ENCODE measurements at regions not wholly inside any gene's neighbourhood (a gene's known extent, or its start where the extent isn't known, plus 50 kb on each side); places are given as distances from the start of the nearest gene placed in this dataset.

- H3K27me3 ChIP-seq (ENCODE audit: insufficient read depth, poor library complexity, severe bottlenecking): no peaks in the 10 kb centered on the region
- H3K4me3 ChIP-seq (ENCODE audit: severe bottlenecking): no peak overlapping the region
- H3K4me1 ChIP-seq (ENCODE audit: insufficient read depth, poor library complexity, severe bottlenecking): no peaks in the 10 kb centered on the region
- H3K36me3 ChIP-seq (ENCODE audit: low read depth): no peaks in the 10 kb centered on the region
- H3K9me3 ChIP-seq (ENCODE audit: severe bottlenecking): no peaks in the 10 kb centered on the region
- DNase-seq (ENCODE audit: low spot score) (no peak), ATAC-seq (ENCODE audit: low read depth) (no peak)
- TF ChIP-seq CTCF (IDR thresholded peaks at IDR 0.05; ENCODE audit: poor library complexity, severe bottlenecking): peak; percentile 25
- no peak overlapping the region for H3K27ac ChIP-seq (ENCODE audit: poor library complexity, severe bottlenecking)
These were observed 636.1 kb upstream of the KLF4 start for GRCh38 chr9:108125625-108126024.

- no peaks in the 10 kb centered on the region for H3K36me3 ChIP-seq (ENCODE audit: low read depth)
- TF ChIP-seq CTCF (IDR thresholded peaks at IDR 0.05; ENCODE audit: poor library complexity, severe bottlenecking): no peak
- no peaks in the 10 kb centered on the region for H3K4me1 ChIP-seq (ENCODE audit: insufficient read depth, poor library complexity, severe bottlenecking)
- no peak for DNase-seq (ENCODE audit: low spot score)
- no peak overlapping the region for H3K4me3 ChIP-seq (ENCODE audit: severe bottlenecking)
- no peaks in the 10 kb centered on the region for H3K27me3 ChIP-seq (ENCODE audit: insufficient read depth, poor library complexity, severe bottlenecking)
- H3K9me3 ChIP-seq (ENCODE audit: severe bottlenecking): no peaks in the 10 kb centered on the region
- no peak overlapping the region for H3K27ac ChIP-seq (ENCODE audit: poor library complexity, severe bottlenecking)
- no peak for ATAC-seq (ENCODE audit: low read depth)
These were observed 630.1 kb upstream of the KLF4 start for GRCh38 chr9:108119530-108120113.

GRCh38 chr9:108117795-108118194 is 628.2 kb upstream of the KLF4 start:
- no peaks in the 10 kb centered on the region for H3K27me3 ChIP-seq (ENCODE audit: insufficient read depth, poor library complexity, severe bottlenecking)
- no peaks in the 10 kb centered on the region for H3K36me3 ChIP-seq (ENCODE audit: low read depth)
- no peaks in the 10 kb centered on the region for H3K4me1 ChIP-seq (ENCODE audit: insufficient read depth, poor library complexity, severe bottlenecking)
- DNase-seq (ENCODE audit: low spot score): no peak
- no peaks in the 10 kb centered on the region for H3K9me3 ChIP-seq (ENCODE audit: severe bottlenecking)
- TF ChIP-seq CTCF (IDR thresholded peaks at IDR 0.05; ENCODE audit: poor library complexity, severe bottlenecking): no peak
- no peak overlapping the region for H3K27ac ChIP-seq (ENCODE audit: poor library complexity, severe bottlenecking)
- no peak for ATAC-seq (ENCODE audit: low read depth)
- H3K4me3 ChIP-seq (ENCODE audit: severe bottlenecking): no peak overlapping the region

DNA sequence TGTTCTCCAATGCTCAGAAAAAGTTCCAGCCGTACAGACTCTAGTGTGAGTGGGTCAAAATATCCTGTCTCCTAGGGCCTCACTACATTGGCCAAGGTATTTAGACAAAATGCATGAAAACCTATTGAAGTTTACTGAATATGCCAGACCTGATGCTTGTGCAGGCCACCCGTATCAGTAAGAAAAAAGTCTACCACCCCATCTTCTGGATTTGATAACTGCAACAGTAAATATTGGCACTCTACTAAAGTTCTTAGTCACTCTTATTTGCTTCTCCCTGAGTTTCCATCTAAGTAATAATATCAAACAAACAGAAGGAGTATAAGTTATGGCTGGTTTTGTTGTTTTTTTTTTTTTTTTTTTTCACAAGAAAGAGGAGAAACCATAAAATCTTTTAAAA is 627.7 kb upstream of the KLF4 start:
- Histone ChIP-seq H3K36me3 (ENCODE audit: low read depth) (no peaks in the 10 kb centered on the region), H3K4me1 (ENCODE audit: insufficient read depth, poor library complexity, severe bottlenecking) (no peaks in the 10 kb centered on the region), H3K27me3 (ENCODE audit: insufficient read depth, poor library complexity, severe bottlenecking) (no peaks in the 10 kb centered on the region), H3K4me3 (ENCODE audit: severe bottlenecking) (no peak overlapping the region), H3K27ac (ENCODE audit: poor library complexity, severe bottlenecking) (no peak overlapping the region), H3K9me3 (ENCODE audit: severe bottlenecking) (no peaks in the 10 kb centered on the region)
- DNase-seq (ENCODE audit: low spot score) (no peak), ATAC-seq (ENCODE audit: low read depth) (no peak)
- no peak for TF ChIP-seq CTCF (IDR thresholded peaks at IDR 0.05; ENCODE audit: poor library complexity, severe bottlenecking)

DNA sequence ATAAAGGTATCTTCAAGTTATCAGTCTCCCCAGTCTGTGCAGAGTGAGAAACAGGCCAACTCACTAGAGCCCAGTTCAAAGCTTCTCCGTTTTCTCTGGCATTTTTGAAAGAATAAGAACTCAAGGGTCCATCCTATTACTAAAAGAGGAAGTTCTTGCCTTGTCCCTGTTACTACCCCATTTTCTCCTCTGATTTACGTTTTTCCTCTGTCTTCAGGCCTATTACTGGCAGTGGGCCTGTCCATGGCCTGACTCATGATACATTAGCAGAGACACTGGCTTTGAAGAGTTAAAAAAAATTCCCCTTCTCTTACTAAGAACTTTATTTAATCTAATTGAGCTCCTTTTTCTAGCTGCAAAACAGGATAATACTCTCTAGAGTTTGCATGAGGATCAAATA is 624.0 kb upstream of the KLF4 start:
- ATAC-seq (ENCODE audit: low read depth) (no peak), DNase-seq (ENCODE audit: low spot score) (no peak)
- no peak for TF ChIP-seq CTCF (IDR thresholded peaks at IDR 0.05; ENCODE audit: poor library complexity, severe bottlenecking)
- H3K4me3 ChIP-seq (ENCODE audit: severe bottlenecking): no peak overlapping the region
- H3K4me1 ChIP-seq (ENCODE audit: insufficient read depth, poor library complexity, severe bottlenecking): no peaks in the 10 kb centered on the region
- H3K36me3 ChIP-seq (ENCODE audit: low read depth): no peaks in the 10 kb centered on the region
- no peaks in the 10 kb centered on the region for H3K9me3 ChIP-seq (ENCODE audit: severe bottlenecking)
- H3K27me3 ChIP-seq (ENCODE audit: insufficient read depth, poor library complexity, severe bottlenecking): no peaks in the 10 kb centered on the region
- H3K27ac ChIP-seq (ENCODE audit: poor library complexity, severe bottlenecking): no peak overlapping the region

Data from RWPE2 (cell line).